NCI-H748 (cell line): ENCODE measurements at regions not wholly inside any gene's neighbourhood (a gene's known extent, or its start where the extent isn't known, plus 50 kb on each side); places are given as distances from the start of the nearest gene placed in this dataset.
"Not testable (repeated sequence)": the region's sequence is repeated elsewhere in the genome, so short reads cannot be mapped to it uniquely, and the experiment has no call there.

Experiments
- DNase-seq: peaks from one replicate; lab custom pipeline; 2025; ENCODE audit not compliant: unreplicated experiment; lab: John Stamatoyannopoulos, UW

DNA sequence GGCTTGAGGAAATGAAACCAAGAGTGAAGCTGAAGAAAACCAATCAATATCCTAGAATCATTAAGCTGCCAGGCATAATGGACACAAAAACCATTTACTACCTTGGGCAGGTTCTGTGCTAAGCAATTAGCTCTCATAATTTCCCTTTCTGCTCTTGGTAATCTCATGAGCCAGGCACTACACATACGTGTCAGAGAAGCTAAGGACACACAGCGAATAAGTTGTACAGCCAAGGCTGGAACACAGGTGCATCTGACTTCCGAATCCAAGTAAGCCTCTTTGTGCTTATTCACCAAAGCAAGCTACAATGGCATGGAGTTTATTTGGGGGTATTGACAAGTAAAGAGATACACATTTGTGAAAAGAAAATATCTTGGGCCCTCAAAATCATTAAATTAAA lies 1343.9 kb upstream of the MIR17HG start:
- no peak for DNase-seq

GRCh38 chr13:90008707-90009149 lies 1338.8 kb upstream of the MIR17HG start:
- DNase-seq: no peak

DNA sequence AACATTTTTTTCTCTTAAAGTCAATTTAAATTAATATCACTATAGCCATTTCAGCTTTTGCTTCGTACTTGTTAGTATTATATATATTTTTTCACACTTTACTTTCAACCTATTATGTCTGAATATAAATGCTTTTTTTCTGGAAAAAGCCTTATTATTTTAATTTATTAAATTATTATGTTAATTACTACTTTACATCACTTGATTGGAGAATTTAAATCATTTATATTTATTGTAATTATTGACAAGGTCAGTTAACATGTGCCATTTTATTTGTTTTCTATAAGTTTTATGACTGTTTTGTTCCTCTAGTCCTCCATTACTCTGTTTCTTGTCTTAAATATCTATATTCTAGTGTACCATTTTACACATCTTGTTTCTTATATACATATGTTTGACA lies 1333.4 kb upstream of the MIR17HG start:
- DNase-seq: no peak

- no peak for DNase-seq
Observed at GRCh38 chr13:90015565-90016507, 1331.7 kb upstream of the MIR17HG start.

GRCh38 chr13:90016688-90017087 lies 1330.8 kb upstream of the MIR17HG start:
- no peak for DNase-seq

GRCh38 chr13:90020536-90021070 lies 1326.9 kb upstream of the MIR17HG start:
- no peak for DNase-seq

DNA sequence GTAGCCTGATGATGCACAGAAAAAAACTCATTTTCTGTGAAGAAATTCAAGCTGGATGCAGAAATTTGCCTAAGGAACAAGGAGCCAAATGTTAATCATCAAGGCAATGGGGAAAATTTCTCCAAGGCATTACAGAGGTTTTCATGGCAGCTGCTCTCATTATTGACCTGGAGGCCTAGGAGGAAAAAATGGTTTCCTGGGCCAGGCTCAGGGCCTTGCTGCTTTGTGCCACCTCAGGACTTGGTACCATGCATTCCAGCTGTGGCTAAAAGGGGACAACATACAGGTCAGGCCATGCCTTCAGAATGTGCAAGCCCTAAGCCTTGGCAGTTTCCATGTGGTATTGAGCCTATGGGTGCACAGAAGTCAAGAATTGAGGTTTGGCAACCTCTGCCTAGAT lies 1320.1 kb upstream of the MIR17HG start:
- no peak for DNase-seq

- no peak for DNase-seq
Observed at GRCh38 chr13:90032313-90032712, 1315.2 kb upstream of the MIR17HG start.

GRCh38 chr13:90032841-90033493 lies 1314.5 kb upstream of the MIR17HG start:
- no peak for DNase-seq

GRCh38 chr13:90039516-90039915 lies 1308.0 kb upstream of the MIR17HG start:
- no peak for DNase-seq

DNA sequence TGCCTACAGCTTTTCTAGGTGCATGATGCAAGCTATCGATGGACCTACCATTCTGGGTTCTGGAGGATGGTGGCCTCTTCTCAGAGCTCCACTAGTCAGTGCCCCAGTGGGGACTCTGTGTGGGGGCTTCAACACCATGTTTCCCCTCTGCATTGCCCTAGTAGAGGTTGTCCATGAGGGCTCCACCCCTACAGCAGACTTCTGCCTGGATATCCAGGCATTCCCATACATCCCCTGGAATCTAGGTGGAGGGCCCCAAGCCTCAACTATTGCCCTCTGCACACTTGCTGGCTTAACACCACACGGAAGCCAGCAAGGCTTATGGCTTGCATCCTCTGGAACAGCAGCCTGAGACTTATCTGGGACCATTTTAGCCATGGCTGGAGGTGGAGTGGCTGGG lies 1299.9 kb upstream of the MIR17HG start:
- no peak for DNase-seq

GRCh38 chr13:90049989-90050671 lies 1297.4 kb upstream of the MIR17HG start:
- DNase-seq: no peak

- no peak for DNase-seq
Observed at GRCh38 chr13:90055121-90055520, 1292.4 kb upstream of the MIR17HG start.

GRCh38 chr13:90055760-90056159 lies 1291.7 kb upstream of the MIR17HG start:
- no peak for DNase-seq

GRCh38 chr13:90064226-90064625 lies 1283.3 kb upstream of the MIR17HG start:
- not testable (repeated sequence) for DNase-seq

GRCh38 chr13:90068658-90069057 lies 1278.8 kb upstream of the MIR17HG start:
- no peak for DNase-seq

DNA sequence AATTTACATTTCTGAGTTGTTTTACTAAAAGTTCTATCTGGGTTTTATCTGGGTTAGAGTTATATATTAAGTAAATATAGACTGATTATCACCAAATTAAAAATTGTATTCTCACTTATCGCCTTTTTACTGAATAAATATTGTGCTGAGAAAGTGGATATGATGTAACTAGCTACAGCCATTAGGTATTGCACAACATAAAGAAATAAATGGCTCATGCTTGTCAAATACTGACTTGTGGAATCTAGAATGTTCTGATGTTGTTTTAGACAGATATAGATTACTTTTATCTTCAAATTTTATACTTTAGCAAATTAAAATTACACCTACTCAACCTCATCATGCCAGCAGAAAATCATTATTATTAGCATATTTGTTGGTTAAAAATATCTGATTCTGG lies 1277.1 kb upstream of the MIR17HG start:
- DNase-seq: no peak

- DNase-seq: no peak
Observed at GRCh38 chr13:90070837-90071525, 1276.5 kb upstream of the MIR17HG start.

DNA sequence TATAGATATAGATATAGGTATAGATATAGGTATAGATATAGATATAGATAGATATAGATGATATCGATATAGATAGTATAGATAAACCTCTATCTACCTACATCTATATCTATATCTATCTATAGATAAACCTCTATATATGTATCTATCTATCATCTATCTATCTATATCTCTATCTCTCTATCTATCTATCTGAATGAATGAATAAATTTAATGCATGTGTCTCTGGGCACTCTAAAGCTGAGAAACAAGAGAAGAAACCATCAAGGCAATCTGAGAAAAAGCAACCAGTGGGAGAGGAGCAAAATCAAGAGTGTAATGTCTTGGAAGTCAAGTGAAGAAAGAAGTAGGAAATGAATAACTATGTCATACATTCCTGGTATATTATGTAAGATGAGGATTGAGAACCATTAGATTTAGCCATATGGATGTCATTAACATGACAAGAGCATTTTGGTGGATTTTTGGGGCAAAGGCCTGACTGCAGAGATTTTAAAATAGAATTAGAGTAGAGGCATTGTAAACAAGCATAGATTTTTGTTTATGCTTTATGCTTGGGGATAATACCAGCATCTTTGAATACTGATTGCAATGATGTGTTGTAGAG lies 1262.7 kb upstream of the MIR17HG start:
- DNase-seq: no peak

- DNase-seq: no peak
Observed at GRCh38 chr13:90089051-90089450, 1258.4 kb upstream of the MIR17HG start.
